SU-DHL-6 (cell line): ENCODE measurements at regions not wholly inside any gene's neighbourhood (a gene's known extent, or its start where the extent isn't known, plus 50 kb on each side); places are given as distances from the start of the nearest gene placed in this dataset.

ENCODE experiments used
- H2AFZ ChIP-seq: fragments of 200-600 bp; sonication (generic); 2 replicates; pipeline ENCODE4 v1.6.1; 2014; ENCODE audit warnings: low read depth, mild to moderate bottlenecking, moderate library complexity, mixed read lengths, antibody characterized with exemption, low read length; ENCODE audit not compliant: severe bottlenecking
- H3F3A ChIP-seq: fragments of 200-600 bp; shearing (Covaris generic); 2 replicates; pipeline ENCODE4 v1.6.0; 2016; ENCODE audit warnings: antibody characterized with exemption, mild to moderate bottlenecking; ENCODE audit not compliant: insufficient read depth
- H3K27ac ChIP-seq: fragments of 200-600 bp; sonication (generic); 2 replicates; pipeline ENCODE4 v1.5.1; 2016; ENCODE audit warnings: low read depth, mild to moderate bottlenecking, low read length, moderate library complexity, mixed read lengths
- H3K27me3 ChIP-seq: fragments of 200-600 bp; sonication (generic), shearing (Covaris generic); 2 replicates; pipeline ENCODE4 v1.6.0; 2014; ENCODE audit warnings: mild to moderate bottlenecking, low read length
- H3K36me3 ChIP-seq: fragments of 200-600 bp; sonication (generic); 2 replicates; pipeline ENCODE4 v1.6.1; 2014; ENCODE audit warnings: mild to moderate bottlenecking, low read length, mixed read lengths
- H3K4me2 ChIP-seq: fragments of 300-600, 200-600 bp; shearing (Covaris generic), sonication (generic); 2 replicates; pipeline ENCODE4 v1.6.0; 2014; ENCODE audit warnings: low read length, low read depth, mild to moderate bottlenecking; ENCODE audit not compliant: poor library complexity, severe bottlenecking
- H3K4me3 ChIP-seq: fragments of 200-600 bp; sonication (generic); 2 replicates; pipeline ENCODE4 v1.5.1; 2014; ENCODE audit warnings: antibody characterized with exemption, low read length, mild to moderate bottlenecking, mixed read lengths; ENCODE audit not compliant: insufficient read depth, poor library complexity, severe bottlenecking
- H3K79me2 ChIP-seq: fragments of 200-600 bp; sonication (generic); 2 replicates; pipeline ENCODE4 v1.6.1; 2014; ENCODE audit warnings: mild to moderate bottlenecking, low read length, moderate library complexity; ENCODE audit not compliant: insufficient read depth
- H3K9ac ChIP-seq: fragments of 200-600 bp; sonication (generic); 2 replicates; pipeline ENCODE4 v1.7.0; 2014; ENCODE audit warnings: mild to moderate bottlenecking, low read length
- H3K9me2 ChIP-seq: fragments of 200-600 bp; sonication (generic); replicated peaks from 2 replicates; pipeline ENCODE4 v1.6.1; 2014; ENCODE audit warnings: low read length; ENCODE audit not compliant: insufficient read depth
- H3K9me3 ChIP-seq: fragments of 200-600 bp; sonication (generic); 2 replicates; pipeline ENCODE4 v1.6.1; 2014; ENCODE audit warnings: low read length, mixed read lengths; ENCODE audit not compliant: insufficient read depth
- H4K20me1 ChIP-seq: fragments of 200-600 bp; sonication (generic); 2 replicates; pipeline ENCODE4 v1.6.1; 2014; ENCODE audit warnings: low read depth, mild to moderate bottlenecking, antibody characterized with exemption, low read length, moderate library complexity, mixed read lengths
- EZH2phosphoT487 ChIP-seq: fragments of 200-600 bp; sonication (generic), shearing (Covaris generic); conservative IDR thresholded peaks from 2 replicates; pipeline ENCODE4 v1.6.1; 2018; ENCODE audit warnings: mild to moderate bottlenecking, antibody characterized with exemption, low read length, moderate library complexity, mixed read lengths
- TF ChIP-seq, protein P1 (sequence below): fragments of 200-600 bp; sonication (generic); IDR thresholded peaks from one replicate; pipeline ENCODE4 v1.5.1; 2017; ENCODE audit warnings: antibody characterized with exemption, mild to moderate bottlenecking, low read length, moderate library complexity; ENCODE audit not compliant: insufficient read depth, poor library complexity, severe bottlenecking

DNA sequence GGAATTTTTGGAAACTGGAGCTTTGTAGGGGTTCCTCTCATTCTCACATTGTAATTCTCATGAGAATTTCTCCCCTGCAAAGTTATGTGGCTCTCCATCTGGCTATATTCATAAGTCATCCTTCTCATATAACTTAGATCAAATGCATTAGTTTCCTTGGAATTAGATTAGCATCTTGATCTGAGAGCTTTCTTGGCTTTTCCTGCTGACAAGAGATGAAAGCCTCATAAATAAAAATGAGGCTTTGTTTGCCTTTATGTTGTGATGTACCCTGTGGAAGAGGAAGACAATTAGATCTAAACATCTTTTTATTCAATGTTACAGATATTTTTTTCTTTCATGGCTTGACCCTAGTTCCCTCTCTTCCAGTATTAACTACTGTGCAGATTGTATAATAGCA lies 165.4 kb upstream of the ZPLD1 start:
- TF ChIP-seq EZH2phosphoT487 = no peak
- TF ChIP-seq, protein P1, sequence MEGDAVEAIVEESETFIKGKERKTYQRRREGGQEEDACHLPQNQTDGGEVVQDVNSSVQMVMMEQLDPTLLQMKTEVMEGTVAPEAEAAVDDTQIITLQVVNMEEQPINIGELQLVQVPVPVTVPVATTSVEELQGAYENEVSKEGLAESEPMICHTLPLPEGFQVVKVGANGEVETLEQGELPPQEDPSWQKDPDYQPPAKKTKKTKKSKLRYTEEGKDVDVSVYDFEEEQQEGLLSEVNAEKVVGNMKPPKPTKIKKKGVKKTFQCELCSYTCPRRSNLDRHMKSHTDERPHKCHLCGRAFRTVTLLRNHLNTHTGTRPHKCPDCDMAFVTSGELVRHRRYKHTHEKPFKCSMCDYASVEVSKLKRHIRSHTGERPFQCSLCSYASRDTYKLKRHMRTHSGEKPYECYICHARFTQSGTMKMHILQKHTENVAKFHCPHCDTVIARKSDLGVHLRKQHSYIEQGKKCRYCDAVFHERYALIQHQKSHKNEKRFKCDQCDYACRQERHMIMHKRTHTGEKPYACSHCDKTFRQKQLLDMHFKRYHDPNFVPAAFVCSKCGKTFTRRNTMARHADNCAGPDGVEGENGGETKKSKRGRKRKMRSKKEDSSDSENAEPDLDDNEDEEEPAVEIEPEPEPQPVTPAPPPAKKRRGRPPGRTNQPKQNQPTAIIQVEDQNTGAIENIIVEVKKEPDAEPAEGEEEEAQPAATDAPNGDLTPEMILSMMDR = no peak
- H3K79me2 ChIP-seq = no peaks in the 10 kb centered on the region
- H2AFZ ChIP-seq = no peak overlapping the region
- no peak overlapping the region for H3K9ac ChIP-seq
- no peaks in the 10 kb centered on the region for H3F3A ChIP-seq
- H3K9me2 ChIP-seq = no peaks in the 10 kb centered on the region
- H3K4me3 ChIP-seq = no peak overlapping the region
- H4K20me1 ChIP-seq = no peaks in the 10 kb centered on the region
- no peak overlapping the region for H3K4me2 ChIP-seq
- no peaks in the 10 kb centered on the region for H3K36me3 ChIP-seq
- H3K27me3 ChIP-seq = no peaks in the 10 kb centered on the region
- no peaks in the 10 kb centered on the region for H3K9me3 ChIP-seq
- H3K27ac ChIP-seq = no peak overlapping the region

DNA sequence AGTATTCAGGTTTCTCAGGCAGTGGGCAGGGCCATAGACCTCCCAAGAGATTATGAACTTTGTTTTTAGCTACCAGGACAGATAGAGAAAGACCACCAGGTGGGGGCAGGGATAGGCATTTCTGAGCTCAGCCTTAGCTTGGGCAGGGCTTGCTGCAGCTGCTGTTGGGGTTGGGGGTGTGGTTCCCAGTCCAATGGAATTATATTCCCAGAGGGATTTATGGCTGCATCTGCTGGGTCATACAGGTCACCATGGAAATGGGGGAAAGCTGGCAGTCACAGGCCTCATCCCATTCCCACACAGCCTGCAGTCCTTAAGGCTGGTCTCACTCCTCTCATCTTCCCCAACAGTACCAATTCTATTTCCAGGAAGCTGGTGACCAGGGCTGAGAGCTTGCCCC lies 144.6 kb upstream of the ZPLD1 start:
- no peaks in the 10 kb centered on the region for H3K9me2 ChIP-seq
- no peaks in the 10 kb centered on the region for H4K20me1 ChIP-seq
- H3K27ac ChIP-seq = no peak overlapping the region
- no peak overlapping the region for H3K4me2 ChIP-seq
- H3F3A ChIP-seq = no peaks in the 10 kb centered on the region
- TF ChIP-seq, protein P1 = no peak
- TF ChIP-seq EZH2phosphoT487 = no peak
- H3K27me3 ChIP-seq = no peaks in the 10 kb centered on the region
- H3K9me3 ChIP-seq = no peaks in the 10 kb centered on the region
- no peaks in the 10 kb centered on the region for H3K36me3 ChIP-seq
- no peak overlapping the region for H3K9ac ChIP-seq
- H3K79me2 ChIP-seq = no peaks in the 10 kb centered on the region
- no peak overlapping the region for H2AFZ ChIP-seq
- no peak overlapping the region for H3K4me3 ChIP-seq

DNA sequence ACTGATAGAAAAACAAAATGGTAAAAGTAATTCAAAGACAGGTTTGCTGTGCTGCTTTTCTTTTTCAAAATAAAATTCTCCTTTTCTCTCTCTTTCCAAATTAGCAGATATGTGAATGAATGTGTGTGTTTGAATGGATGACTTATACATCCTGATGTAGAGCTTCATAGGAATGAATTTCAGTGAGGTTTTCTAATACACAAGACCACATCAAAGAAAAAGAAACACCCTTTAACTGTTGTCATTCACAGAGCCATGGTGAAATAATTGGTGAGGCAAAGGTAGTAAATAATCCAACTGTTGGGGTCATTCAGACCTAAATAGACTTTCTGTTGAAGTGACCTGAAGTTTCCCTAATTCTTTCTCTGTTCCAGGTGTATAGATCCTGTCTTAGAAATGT lies 139.1 kb upstream of the ZPLD1 start:
- no peaks in the 10 kb centered on the region for H3K27me3 ChIP-seq
- TF ChIP-seq, protein P1 = no peak
- no peak for TF ChIP-seq EZH2phosphoT487
- H3K79me2 ChIP-seq = no peaks in the 10 kb centered on the region
- no peaks in the 10 kb centered on the region for H3K36me3 ChIP-seq
- H4K20me1 ChIP-seq = no peaks in the 10 kb centered on the region
- no peak overlapping the region for H3K9ac ChIP-seq
- H3K27ac ChIP-seq = no peak overlapping the region
- no peaks in the 10 kb centered on the region for H3K9me2 ChIP-seq
- no peak overlapping the region for H3K4me3 ChIP-seq
- H3K9me3 ChIP-seq = no peaks in the 10 kb centered on the region
- no peak overlapping the region for H3K4me2 ChIP-seq
- no peaks in the 10 kb centered on the region for H3F3A ChIP-seq
- H2AFZ ChIP-seq = no peak overlapping the region
